HG03139 (cell line): ENCODE measurements at regions not wholly inside any gene's neighbourhood (a gene's known extent, or its start where the extent isn't known, plus 50 kb on each side); places are given as distances from the start of the nearest gene placed in this dataset.

Experiments used
- ATAC-seq: cut with Tn5 transposase; IDR thresholded peaks from one replicate; pipeline ENCODE4 v1.9.1; 2021; ENCODE audit not compliant: unreplicated experiment

DNA sequence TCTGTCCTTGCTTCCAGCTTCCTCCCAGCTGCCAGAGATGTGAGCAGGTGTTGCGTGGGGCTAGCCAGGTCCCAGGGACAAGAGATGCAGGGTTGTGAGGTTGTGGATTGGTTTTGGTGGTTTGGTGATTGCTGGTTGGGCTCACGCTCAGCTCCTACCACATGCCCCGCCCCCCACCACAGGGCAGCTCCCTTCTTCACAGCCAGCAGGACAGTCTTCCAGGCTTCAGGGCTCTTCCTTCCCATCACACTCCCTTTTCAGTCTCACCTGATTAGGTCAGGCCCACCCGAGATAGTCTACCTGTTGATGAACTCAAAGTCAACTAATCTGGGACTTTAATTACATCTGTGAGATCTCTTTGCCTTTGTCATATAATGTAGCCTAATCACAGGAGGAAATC is 52.0 kb upstream of the GLI2 start:
- no peak for ATAC-seq

DNA sequence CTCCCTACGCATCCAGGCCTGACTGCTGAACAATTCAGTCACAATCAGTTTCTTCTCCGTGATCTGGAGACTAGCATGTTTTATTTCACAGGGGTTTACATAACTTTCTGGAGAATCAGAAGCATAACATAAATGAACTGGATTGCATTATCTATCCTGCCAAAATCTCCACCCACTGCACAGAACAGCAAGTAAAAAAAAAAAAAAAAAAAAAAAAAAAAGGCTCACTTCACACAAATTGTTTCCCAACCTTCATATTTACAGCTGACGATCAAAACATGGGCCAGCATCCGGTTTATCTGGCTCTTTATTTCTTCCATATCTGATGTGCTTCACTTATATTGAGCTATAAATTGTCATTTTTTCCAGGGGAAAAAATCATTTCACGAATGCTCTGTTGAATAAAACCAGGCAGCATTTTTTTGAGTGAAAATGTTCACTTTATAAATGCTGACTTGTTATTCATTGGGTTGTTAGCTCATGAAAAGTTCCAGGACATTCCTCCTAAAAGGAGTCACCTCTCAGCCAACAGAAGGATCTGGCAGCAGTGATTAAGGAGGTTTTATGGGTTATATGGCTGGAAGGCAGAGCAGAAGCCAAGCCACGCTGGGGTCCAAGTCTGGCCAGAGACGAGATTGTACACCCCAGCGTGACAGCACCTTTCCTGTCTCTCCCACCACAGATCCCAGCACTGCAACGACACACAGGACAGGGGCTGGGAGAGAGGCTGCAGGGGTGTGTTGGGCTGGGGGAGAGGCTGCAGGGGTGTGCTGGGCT is 51.2 kb upstream of the GLI2 start:
- no peak for ATAC-seq

DNA sequence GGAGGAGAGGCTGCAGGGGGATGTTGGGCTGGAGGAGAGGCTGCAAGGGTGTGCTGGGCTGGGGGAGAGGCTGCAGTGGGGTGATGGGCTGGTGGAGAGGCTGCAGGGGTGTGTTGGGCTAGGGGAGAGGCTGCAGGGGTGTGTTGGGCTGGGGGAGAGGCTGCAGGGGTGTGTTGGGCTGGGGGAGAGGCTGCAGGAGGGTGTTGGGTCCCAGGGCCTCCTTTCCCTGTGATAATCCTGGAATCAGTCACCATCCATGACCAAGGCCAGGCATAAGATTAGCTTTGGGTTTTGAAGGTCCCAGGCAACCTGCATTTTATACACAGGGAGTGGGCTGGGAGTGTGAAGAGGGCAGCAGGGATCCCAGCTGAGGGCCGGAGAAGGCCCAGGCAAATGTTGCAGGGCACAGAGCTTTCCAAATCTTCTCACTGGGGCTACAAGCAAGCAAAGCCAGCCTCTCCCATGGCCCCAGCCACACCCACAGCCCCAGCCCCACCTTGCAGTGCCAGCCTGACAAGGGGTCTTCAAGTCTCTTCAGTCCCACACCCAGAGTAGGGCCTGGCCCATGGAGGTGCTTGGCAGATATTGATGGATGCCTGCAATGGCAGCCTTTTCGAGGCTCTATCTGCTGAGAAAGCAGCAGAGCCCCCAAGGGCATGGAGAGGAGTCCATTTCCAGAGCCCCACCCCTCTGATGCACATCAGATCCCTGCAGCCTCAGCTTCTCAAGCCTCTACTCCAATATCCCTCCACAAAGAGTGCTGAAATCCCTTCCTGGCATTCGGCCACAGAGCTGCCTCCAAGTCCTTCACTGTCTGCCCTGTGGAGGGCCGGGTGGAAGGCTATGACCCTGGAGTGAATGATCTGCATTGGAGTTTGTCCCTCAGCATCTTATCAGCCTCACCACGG is 50.3 kb upstream of the GLI2 start:
- no peak for ATAC-seq
